Fibroblast of skin of left quadriceps (primary cell): ENCODE measurements at regions not wholly inside any gene's neighbourhood (a gene's known extent, or its start where the extent isn't known, plus 50 kb on each side); places are given as distances from the start of the nearest gene placed in this dataset.

ENCODE experiments used
- DNase-seq, 2 experiments: peaks; one replicate each; pipeline ENCODE4 v3.0.0-alpha.2; 2013; ENCODE audit warnings: low read depth in 2 of 2

- no peak for DNase-seq
Measured at GRCh38 chr22:47270463-47271135, 508.1 kb downstream of the TBC1D22A start.

DNA sequence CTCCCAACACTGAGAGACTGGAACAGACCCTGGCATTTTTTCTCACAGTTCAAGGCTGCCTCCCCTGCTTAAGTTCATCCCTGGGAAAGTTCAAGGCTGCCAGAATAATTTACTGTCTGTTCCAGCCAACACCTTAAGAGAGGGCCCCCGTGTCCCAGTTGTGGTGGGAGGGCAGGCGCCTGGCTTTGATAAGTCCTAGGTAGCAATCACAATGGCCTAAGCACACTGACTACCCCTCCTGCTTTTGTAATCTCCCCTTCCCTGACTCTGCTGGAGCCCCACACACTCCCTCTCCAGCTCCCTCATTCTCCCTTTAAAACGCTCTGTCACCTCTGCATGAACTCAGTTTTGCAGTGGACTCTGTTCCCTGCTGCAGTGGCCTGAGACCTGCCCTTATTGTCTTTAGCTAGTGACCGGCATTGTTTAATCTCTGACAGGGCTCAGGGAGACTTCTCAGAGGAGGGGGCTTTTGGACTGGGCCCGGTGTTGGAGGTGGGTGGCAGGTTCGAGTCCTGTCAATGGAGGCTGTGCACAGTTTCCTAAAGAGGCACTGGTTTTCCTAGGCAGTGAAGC is 507.2 kb downstream of the TBC1D22A start:
- DNase-seq = no peak

DNA sequence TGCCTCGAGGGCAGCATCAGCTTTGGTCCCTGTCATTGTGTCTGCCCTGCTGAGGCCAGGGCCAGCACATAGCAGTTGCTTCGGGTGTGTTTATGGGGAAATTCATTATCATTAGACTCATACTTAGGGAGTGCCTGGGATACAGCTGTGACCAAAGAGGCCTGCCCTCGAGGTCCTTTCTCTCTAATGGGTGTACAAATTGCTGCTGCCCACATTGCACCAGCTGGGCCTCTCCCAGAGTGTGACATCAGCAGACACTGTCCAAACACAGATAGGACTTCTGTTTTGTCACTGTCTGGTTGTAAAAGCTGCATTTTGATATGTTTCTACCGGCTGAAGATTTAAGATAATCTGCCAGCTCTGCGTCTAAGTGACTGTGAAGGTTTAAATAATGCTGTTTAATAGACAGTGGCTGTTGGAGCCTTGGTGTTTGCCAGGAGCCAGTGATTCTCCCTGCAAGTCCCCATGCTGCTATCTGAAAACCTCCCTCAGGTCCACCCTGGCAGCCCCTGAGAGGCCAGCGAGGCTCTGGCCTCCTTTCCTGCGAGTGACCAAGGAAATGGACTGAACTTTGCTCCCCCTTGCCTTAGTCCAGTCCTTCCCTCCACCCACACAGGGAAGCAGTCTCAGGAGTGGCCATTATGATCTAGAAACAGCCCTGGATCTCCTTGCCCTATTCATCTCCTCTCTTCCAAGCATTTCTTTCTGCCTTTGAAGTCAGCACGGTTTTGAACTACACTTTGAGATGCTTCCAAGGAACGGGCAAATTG is 505.2 kb downstream of the TBC1D22A start:
- no peak for DNase-seq

DNA sequence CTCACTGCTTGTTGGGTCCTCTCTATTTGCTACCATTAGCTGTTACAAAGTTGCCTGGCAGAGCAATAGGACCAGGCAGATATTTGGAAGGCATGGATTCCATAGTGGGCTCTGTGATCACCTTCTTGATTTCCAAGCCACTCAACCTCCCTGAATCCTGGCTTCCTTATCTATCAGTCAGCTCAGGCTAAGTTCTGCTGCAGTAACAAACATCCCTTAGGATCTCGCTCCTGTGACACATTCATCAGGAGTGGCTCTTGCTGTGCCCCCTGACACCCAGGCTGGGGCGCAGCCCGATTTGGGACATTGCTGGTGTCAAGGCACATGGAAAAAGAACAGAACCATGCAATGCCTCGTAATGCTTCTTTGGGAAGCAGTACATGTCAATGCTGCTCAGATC is 503.9 kb downstream of the TBC1D22A start:
- no peak for DNase-seq

DNA sequence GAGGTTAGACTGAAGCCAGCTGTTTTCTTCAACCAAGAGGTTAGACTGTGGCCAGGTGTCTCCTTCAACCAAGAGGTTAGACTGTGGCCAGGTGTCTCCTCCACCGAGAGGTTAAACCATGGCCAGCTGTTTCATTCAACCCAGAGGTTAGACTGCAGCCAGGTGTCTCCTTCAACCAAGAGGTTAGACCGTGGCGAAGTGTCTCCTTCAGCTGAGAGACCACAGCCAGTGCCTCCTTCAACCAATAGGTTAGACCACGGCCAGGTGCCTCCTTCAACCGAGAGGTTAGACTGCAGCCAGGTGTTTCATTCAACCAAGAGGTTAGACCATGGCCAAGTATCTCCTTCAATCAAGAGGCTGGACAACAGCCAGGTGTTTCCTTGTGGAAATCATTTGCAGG is 498.1 kb downstream of the TBC1D22A start:
- no peak for DNase-seq

GRCh38 chr22:47259990-47260389 is 497.5 kb downstream of the TBC1D22A start:
- DNase-seq = no peak

GRCh38 chr22:47259049-47259448 is 496.6 kb downstream of the TBC1D22A start:
- DNase-seq = no peak

GRCh38 chr22:47257976-47258375 is 495.5 kb downstream of the TBC1D22A start:
- DNase-seq = no peak

DNA sequence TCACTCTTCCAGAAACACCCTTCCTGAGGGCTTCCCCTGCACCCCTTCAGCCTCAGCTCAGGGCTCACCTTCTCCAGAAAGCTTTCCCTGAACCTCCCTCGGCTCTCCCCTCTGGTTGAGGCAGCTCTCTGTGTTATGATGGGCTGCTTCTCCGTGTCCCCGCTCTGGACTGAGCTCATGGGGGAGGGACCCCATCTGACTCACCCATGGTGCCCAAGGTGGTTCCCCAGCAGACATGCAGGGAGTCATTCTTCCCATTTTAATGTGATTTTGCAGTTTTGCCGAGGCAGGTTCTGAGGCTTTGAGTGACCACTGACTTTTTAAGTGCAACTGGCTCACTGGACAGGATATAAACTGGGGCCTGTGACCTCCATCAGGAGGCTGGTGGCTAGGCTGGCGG is 495.1 kb downstream of the TBC1D22A start:
- no peak for DNase-seq

- DNase-seq = no peak
Measured at GRCh38 chr22:47251911-47252310, 489.5 kb downstream of the TBC1D22A start.

- DNase-seq = no peak
Measured at GRCh38 chr22:47250995-47251765, 488.7 kb downstream of the TBC1D22A start.

DNA sequence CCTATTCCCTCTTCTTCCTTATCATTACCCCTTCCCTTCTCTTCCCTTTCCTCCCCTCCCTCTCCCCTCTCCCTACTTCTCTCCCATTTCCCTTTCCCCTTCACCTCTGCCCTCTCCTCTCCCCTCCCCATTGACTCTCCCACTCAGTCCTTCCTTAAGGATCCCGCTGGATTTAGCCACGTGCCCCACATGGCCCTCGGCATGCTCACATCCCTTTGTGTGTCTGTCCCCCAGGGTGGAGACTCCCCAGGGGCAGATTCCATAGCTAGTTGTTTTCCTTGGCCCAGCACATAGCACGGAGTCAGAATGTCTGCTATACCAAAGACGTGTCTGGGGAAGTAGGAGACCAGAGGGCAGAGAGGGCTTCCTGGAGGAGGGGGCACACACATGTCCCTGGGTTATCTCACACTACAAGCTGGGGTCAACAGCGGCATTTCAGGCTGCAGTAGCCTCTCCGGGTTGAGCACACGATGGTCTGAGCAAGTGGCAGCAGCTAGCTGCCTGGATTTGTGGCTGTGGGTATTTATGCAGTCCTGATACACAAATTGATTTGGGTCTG is 487.0 kb downstream of the TBC1D22A start:
- DNase-seq = no peak

DNA sequence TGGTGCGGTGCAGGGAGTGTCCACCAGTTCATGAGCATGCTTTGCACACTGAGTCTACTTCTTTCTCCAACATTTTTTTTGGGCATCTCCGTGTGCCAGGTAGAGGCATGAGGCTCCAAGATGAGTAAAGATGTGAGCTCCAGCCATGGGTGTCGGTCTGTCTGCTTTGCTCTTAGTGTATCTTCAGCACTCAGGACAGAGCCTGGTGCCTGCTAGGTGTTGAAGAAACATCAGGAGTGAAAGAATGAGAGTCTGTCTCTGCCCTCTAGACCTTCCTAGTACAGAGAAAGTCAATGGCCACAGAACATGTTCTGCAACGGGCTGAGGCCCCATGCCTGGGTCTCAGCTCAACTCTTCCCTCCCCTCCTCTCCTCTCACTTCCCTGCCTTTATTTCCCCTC is 486.5 kb downstream of the TBC1D22A start:
- no peak for DNase-seq

DNA sequence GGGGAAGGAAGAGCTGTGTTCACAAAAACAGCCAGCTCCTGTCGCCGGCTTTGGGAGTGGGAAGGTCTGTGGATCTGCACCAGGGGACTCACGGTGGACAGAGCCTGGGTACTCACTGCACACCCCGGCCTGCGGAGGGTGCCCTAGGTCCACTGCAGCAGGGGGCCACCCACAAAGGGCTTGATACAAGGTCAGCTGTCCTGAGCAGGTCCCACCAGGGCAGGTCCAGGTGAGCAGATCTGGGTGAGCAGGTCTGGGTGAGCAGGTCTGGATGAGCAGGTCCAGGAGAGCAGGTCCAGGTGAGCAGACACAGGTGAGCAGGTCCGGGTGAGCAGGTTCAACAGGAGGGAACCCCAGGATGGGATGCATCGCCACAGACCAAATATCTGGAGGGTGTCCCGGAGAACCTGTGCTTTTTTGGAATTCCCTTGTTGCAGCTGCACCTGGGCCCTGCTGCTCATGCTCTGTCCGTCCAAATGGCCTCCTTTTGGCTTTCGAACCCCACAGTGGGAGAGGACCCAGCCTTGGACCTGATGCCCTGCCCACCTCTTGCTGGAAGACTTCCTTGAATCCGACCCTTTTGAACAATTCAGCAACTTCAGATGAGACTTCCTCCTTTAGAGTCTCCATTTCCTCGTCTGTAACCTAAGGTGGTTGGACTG is 485.3 kb downstream of the TBC1D22A start:
- DNase-seq = no peak

GRCh38 chr22:47245786-47246185 is 483.3 kb downstream of the TBC1D22A start:
- DNase-seq = no peak

- DNase-seq = no peak
Measured at GRCh38 chr22:47245286-47245685, 482.8 kb downstream of the TBC1D22A start.

DNA sequence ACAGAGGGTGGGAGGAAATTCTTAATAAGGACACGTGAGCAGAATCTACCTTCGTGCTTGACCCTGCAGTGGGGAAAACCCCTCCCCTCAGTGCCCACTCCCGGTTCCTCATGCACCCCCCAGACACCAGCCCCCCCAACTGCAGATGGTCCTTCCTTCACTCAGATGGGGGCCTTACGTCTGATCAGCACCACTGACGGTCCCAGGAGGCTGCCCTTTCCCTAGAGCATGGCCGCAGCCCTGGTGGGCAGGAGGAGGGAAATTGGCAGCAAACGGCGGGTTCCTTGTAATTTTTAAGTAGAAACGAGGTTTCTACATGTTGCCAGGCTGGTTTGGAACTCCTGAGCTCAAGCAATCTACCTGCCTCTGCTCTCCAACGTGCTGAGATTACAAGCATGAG is 477.7 kb downstream of the TBC1D22A start:
- DNase-seq = no peak

DNA sequence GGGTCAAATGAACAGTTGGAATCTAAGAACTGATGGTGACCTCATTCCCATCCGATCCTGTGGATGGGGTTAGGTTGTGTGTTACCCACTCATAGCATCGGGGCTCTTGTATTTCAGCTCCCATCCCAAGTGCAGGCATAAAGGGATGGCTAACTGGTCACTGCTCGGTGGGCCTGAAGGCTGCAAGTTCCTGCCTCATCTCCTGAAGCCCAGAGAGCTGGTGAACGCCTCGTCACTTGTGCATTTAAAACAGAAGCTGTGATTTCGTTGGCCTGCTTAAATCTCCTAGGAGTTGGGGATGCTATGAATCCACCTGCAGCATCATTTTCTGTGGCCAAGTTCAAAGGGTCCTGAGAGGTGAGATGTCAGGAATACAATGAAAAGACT is 477.0 kb downstream of the TBC1D22A start:
- DNase-seq = no peak

DNA sequence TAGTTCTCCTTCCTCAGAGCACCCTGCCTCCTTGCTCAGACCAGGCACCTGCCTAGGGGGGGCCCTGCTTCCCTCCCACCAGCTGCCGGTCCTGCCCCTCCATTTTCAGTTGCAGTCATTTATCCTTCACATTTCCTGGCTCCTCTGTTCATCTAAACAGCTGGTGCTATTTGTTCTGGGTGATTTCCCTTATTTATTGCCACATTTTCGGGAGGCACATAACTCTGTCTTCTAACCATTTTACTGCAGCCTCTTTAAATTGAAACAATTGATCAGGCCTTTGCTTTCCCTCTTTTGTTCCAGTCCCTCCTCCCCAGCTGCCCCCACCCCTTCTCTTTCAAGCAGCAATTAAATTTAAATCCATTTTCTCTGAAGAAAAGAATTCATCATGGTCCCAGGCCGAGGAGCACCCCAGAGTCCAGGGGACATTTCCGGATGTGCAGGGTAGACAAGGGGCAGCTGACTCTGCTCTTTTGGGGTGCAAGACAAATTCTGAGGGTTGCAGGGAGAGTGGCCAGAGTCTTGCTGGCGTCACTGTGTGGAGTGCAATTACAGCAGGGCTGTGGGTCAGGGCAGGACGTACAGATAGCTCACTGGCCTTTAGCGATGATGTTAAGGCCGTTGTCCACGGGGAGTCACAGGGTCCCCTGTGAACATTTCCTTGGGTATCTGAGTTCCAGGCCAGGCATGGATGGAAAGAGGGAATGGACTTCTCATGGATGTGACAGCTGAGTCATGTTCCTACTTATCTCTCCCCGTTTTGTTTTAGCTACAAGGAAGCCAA is 476.4 kb downstream of the TBC1D22A start:
- DNase-seq = no peak

DNA sequence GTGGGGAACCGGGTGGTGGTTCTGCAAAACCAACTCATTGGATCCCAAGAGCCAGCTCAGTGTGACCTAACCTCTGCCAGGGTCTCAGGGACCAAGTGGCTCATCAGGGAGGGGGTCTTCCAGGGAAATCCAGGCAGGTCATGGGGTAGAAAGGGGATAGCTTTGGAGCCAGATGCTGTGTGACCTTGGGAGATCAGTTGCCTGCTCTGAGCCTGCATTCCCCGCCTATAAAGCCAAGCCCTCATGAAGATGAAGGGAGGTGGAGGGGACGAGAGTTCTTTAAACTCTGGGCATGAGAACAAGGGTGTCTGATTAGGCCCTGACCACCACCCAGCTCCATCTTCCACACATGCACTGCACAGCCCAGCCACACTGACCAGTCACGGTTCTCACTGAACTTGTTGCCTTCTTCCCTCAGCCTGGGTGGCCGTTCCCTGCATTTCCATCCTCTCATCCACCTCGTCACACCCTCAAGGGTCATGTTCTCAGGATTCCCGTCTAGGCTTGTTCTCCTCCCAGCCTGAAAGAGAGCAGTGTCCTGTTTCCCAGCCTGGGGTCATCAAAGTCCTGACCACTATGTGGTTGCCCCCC is 475.5 kb downstream of the TBC1D22A start:
- no peak for DNase-seq
